DOHH2 (cell line): ENCODE measurements at regions not wholly inside any gene's neighbourhood (a gene's known extent, or its start where the extent isn't known, plus 50 kb on each side); places are given as distances from the start of the nearest gene placed in this dataset.

Source experiments
- CTCF ChIP-seq: fragments of 200-600 bp; sonication (generic); IDR thresholded peaks from one replicate; pipeline ENCODE4 v1.5.1; 2014; ENCODE audit warnings: antibody characterized with exemption, mild to moderate bottlenecking, low read depth, low read length; ENCODE audit not compliant: poor library complexity, severe bottlenecking
- EZH2phosphoT487 ChIP-seq: fragments of 200-600 bp; sonication (generic); IDR thresholded peaks from 2 replicates; pipeline ENCODE4 v1.6.1; 2017; ENCODE audit warnings: borderline replicate concordance, mild to moderate bottlenecking, antibody characterized with exemption, low read length, moderate library complexity, mixed read lengths

GRCh38 chr4:92090887-92091286 is 212.9 kb upstream of the GRID2 start:
- no peak for TF ChIP-seq EZH2phosphoT487
- TF ChIP-seq CTCF, result no peak
